Neural progenitor cell (in vitro differentiated cells): ENCODE measurements at regions not wholly inside any gene's neighbourhood (a gene's known extent, or its start where the extent isn't known, plus 50 kb on each side); places are given as distances from the start of the nearest gene placed in this dataset.

Source experiments
- DNase-seq: peaks from one replicate; pipeline ENCODE4 v3.0.0-alpha.2; 2016; ENCODE audit warnings: low spot score
- H2AFZ ChIP-seq: fragments of 200-600 bp; sonication (generic); replicated peaks from 2 replicates; pipeline ENCODE4 v1.6.1; 2016; ENCODE audit warnings: antibody characterized with exemption
- H3F3A ChIP-seq: fragments of 200-600 bp; sonication (generic); 2 replicates; pipeline ENCODE4 v1.6.1; 2016; ENCODE audit warnings: antibody characterized with exemption, low read depth
- H3K27ac ChIP-seq: fragments of 200-600 bp; sonication (generic); 2 replicates; pipeline ENCODE4 v1.5.1; 2016; ENCODE audit warnings: mild to moderate bottlenecking
- H3K27me3 ChIP-seq: fragments of 200-600 bp; sonication (generic); 2 replicates; pipeline ENCODE4 v1.6.1; 2016; ENCODE audit warnings: mild to moderate bottlenecking, moderate library complexity
- H3K36me3 ChIP-seq: fragments of 200-600 bp; sonication (generic); 2 replicates; pipeline ENCODE4 v1.5.1; 2016
- H3K4me1 ChIP-seq: fragments of 200-600 bp; sonication (generic); 2 replicates; pipeline ENCODE4 v1.6.1; 2016; ENCODE audit warnings: mixed run types
- H3K4me2 ChIP-seq: fragments of 200-600 bp; sonication (generic); 2 replicates; pipeline ENCODE4 v1.6.1; 2016
- H3K4me3 ChIP-seq: fragments of 200-600 bp; sonication (generic); 2 replicates; pipeline ENCODE4 v1.5.1; 2016
- H3K79me2 ChIP-seq: fragments of 200-600 bp; sonication (generic); 2 replicates; pipeline ENCODE4 v1.6.1; 2016; ENCODE audit warnings: low read depth
- H3K9ac ChIP-seq: fragments of 200-600 bp; sonication (generic); 2 replicates; pipeline ENCODE4 v1.6.1; 2016
- H3K9me3 ChIP-seq: fragments of 200-600 bp; sonication (generic); 2 replicates; pipeline ENCODE4 v1.5.1; 2016; ENCODE audit warnings: low read depth
- H4K20me1 ChIP-seq: fragments of 200-600 bp; sonication (generic); 2 replicates; pipeline ENCODE4 v1.6.1; 2016; ENCODE audit warnings: low read depth
- H3K27ac Mint-ChIP-seq: 3 replicates; pipeline ENCODE4 v1.8.0; 2021; ENCODE audit warnings: mixed read lengths
- H3K27me3 Mint-ChIP-seq: 2 replicates; pipeline ENCODE4 v1.8.0; 2022; ENCODE audit warnings: low read depth, mild to moderate bottlenecking, inconsistent platforms, moderate library complexity, mixed read lengths; ENCODE audit not compliant: insufficient read depth
- H3K36me3 Mint-ChIP-seq: 3 replicates; pipeline ENCODE4 v1.8.0; 2021; ENCODE audit warnings: mixed read lengths
- H3K4me1 Mint-ChIP-seq: 3 replicates; pipeline ENCODE4 v1.8.0; 2021; ENCODE audit warnings: mixed read lengths
- H3K4me3 Mint-ChIP-seq: 3 replicates; pipeline ENCODE4 v1.8.0; 2021; ENCODE audit warnings: mild to moderate bottlenecking, moderate library complexity, mixed read lengths
- H3K9me3 Mint-ChIP-seq: 3 replicates; pipeline ENCODE4 v1.8.0; 2020; ENCODE audit warnings: mixed read lengths
- CTCF ChIP-seq: fragments of 200-600 bp; sonication (generic); IDR thresholded peaks from 2 replicates; pipeline ENCODE4 v1.5.1; 2017; ENCODE audit warnings: antibody characterized with exemption, mild to moderate bottlenecking
- EZH2 ChIP-seq: fragments of 200-600 bp; sonication (generic); IDR thresholded peaks from 2 replicates; pipeline ENCODE4 v1.6.1; 2017; ENCODE audit warnings: antibody characterized with exemption, mild to moderate bottlenecking, moderate library complexity
- EZH2phosphoT487 ChIP-seq: fragments of 200-600 bp; sonication (generic); IDR thresholded peaks from 2 replicates; pipeline ENCODE4 v1.6.1; 2017; ENCODE audit warnings: antibody characterized with exemption

GRCh38 chr1:200234938-200235337 is 174.9 kb downstream of the ZNF281 start:
- Mint-ChIP-seq H3K27ac (no peak overlapping the region), H3K27me3 (no peaks in the 10 kb centered on the region)

GRCh38 chr1:200233393-200233792 is 176.4 kb downstream of the ZNF281 start:
- peak overlapping the region; percentile 81 for H2AFZ ChIP-seq
- no peaks in the 10 kb centered on the region for H3K36me3 Mint-ChIP-seq
- no peak overlapping the region for H3K9ac ChIP-seq
- H3K9me3 ChIP-seq = no peaks in the 10 kb centered on the region
- H3K4me1 ChIP-seq = no peaks in the 10 kb centered on the region
- no peak for DNase-seq
- no peaks in the 10 kb centered on the region for H3K36me3 ChIP-seq
- no peaks in the 10 kb centered on the region for H3K79me2 ChIP-seq
- H3F3A ChIP-seq = no peaks in the 10 kb centered on the region
- H3K27ac ChIP-seq = no peak overlapping the region
- peaks cover 6% of the 10 kb centered on the region for H3K4me1 Mint-ChIP-seq
- no peak overlapping the region for H3K4me3 Mint-ChIP-seq
- no peaks in the 10 kb centered on the region for H3K9me3 Mint-ChIP-seq
- H3K27me3 ChIP-seq = no peaks in the 10 kb centered on the region
- no peak for TF ChIP-seq CTCF
- no peak for TF ChIP-seq EZH2phosphoT487
- TF ChIP-seq EZH2 = no peak
- H3K27me3 Mint-ChIP-seq = no peaks in the 10 kb centered on the region
- H4K20me1 ChIP-seq = no peaks in the 10 kb centered on the region
- no peak overlapping the region for H3K4me3 ChIP-seq
- H3K4me2 ChIP-seq = no peak overlapping the region
- H3K27ac Mint-ChIP-seq = no peak overlapping the region

More at GRCh38 chr1:200234938-200235337, 174.9 kb downstream of the ZNF281 start:
- no peaks in the 10 kb centered on the region for H3K9me3 Mint-ChIP-seq
- no peaks in the 10 kb centered on the region for H3K36me3 Mint-ChIP-seq
- H3K4me3 Mint-ChIP-seq = no peak overlapping the region
- H3F3A ChIP-seq = no peaks in the 10 kb centered on the region
- no peak overlapping the region for H2AFZ ChIP-seq
- H3K4me2 ChIP-seq = no peak overlapping the region
- no peak for DNase-seq
- no peak overlapping the region for H3K9ac ChIP-seq
- H3K9me3 ChIP-seq = no peaks in the 10 kb centered on the region
- TF ChIP-seq CTCF = no peak
- TF ChIP-seq EZH2 = no peak
- TF ChIP-seq EZH2phosphoT487 = no peak
- no peak overlapping the region for H3K27ac ChIP-seq
- H3K4me3 ChIP-seq = no peak overlapping the region
- no peaks in the 10 kb centered on the region for H3K27me3 ChIP-seq
- no peaks in the 10 kb centered on the region for H3K79me2 ChIP-seq
- H4K20me1 ChIP-seq = no peaks in the 10 kb centered on the region
- H3K4me1 Mint-ChIP-seq = no peaks in the 10 kb centered on the region
- no peaks in the 10 kb centered on the region for H3K36me3 ChIP-seq
- no peaks in the 10 kb centered on the region for H3K4me1 ChIP-seq

GRCh38 chr1:200231787-200232231 is 178.0 kb downstream of the ZNF281 start:
- Mint-ChIP-seq H3K36me3 (no peaks in the 10 kb centered on the region), H3K4me1 (peaks cover 18% of the 10 kb centered on the region), H3K4me3 (no peak overlapping the region), H3K9me3 (no peaks in the 10 kb centered on the region), H3K27ac (no peak overlapping the region), H3K27me3 (no peaks in the 10 kb centered on the region)
- no peak for DNase-seq
- H3K9me3 ChIP-seq = no peaks in the 10 kb centered on the region
- no peak overlapping the region for H3K4me2 ChIP-seq
- H3K36me3 ChIP-seq = no peaks in the 10 kb centered on the region
- no peak overlapping the region for H2AFZ ChIP-seq
- TF ChIP-seq EZH2phosphoT487 (no peak), EZH2 (no peak), CTCF (no peak)
- H3K79me2 ChIP-seq = no peaks in the 10 kb centered on the region
- no peak overlapping the region for H3K27ac ChIP-seq
- no peaks in the 10 kb centered on the region for H4K20me1 ChIP-seq
- no peak overlapping the region for H3K4me3 ChIP-seq
- H3F3A ChIP-seq = no peaks in the 10 kb centered on the region
- peaks cover 4% of the 10 kb centered on the region for H3K4me1 ChIP-seq
- no peak overlapping the region for H3K9ac ChIP-seq
- no peaks in the 10 kb centered on the region for H3K27me3 ChIP-seq
